GM11168 (cell line): ENCODE measurements at regions not wholly inside any gene's neighbourhood (a gene's known extent, or its start where the extent isn't known, plus 50 kb on each side); places are given as distances from the start of the nearest gene placed in this dataset.
"Not testable (repeated sequence)": the region's sequence is repeated elsewhere in the genome, so short reads cannot be mapped to it uniquely, and the experiment has no call there.

ENCODE experiments used
- in situ Hi-C: fragments of 300-500 bp; cut with MboI; formaldehyde crosslinking; loops from one replicate; pipeline ENCODE4 v1.12.0; 2022; ENCODE audit warnings: low sequenced_read_pairs; ENCODE audit not compliant: unreplicated experiment

DNA sequence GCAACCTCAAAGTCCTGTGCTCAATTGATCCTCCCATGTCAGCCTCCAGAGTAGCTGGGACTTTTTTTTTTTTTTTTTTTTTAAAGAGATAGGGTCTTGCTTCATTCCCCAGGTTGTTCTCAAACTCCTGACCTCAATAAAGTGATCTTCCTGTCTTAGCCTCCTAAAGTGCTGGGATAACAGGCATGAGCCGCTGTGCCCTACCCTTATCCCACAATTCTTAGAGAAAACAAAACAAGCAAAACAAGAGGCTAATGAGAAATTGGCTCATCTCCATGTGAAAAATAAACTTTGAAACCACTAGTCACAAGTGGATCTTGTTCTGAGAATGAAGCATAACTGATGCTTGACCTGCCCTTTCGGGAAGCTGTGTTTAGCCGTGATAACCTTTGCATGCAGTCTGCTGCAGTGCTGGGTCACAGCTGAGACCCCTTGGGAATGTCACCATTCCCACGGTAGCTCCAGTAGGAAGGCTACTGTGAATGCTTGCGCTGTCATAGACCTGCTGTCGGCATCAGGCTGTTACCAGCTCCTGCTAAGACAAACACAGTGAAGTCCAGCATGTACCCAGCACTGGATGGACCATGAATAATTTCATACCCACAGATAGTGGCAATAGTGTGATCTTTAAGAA lies 290.7 kb upstream of the KIAA1217 start:
- in situ Hi-C loops, result no loop called here

DNA sequence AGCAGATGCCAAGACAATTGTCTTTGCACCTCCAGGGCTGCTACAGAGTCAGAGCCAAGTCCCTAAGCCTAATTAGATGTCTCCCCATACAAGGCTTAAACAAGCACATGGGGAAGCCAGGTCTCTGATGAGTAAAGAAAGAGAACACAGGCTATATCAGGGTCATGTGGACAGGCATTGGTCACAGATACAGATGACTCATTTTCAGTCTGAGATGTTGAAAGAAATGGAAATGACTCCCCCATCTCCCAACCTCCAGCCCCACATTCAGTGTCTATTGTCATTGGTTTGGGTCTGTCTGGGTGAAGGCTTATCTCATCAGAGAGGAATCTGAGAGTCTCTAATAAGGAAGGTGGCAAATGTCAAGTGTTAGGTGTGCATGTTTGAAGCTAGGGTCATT lies 290.1 kb upstream of the KIAA1217 start:
- in situ Hi-C loops, result no loop called here

DNA sequence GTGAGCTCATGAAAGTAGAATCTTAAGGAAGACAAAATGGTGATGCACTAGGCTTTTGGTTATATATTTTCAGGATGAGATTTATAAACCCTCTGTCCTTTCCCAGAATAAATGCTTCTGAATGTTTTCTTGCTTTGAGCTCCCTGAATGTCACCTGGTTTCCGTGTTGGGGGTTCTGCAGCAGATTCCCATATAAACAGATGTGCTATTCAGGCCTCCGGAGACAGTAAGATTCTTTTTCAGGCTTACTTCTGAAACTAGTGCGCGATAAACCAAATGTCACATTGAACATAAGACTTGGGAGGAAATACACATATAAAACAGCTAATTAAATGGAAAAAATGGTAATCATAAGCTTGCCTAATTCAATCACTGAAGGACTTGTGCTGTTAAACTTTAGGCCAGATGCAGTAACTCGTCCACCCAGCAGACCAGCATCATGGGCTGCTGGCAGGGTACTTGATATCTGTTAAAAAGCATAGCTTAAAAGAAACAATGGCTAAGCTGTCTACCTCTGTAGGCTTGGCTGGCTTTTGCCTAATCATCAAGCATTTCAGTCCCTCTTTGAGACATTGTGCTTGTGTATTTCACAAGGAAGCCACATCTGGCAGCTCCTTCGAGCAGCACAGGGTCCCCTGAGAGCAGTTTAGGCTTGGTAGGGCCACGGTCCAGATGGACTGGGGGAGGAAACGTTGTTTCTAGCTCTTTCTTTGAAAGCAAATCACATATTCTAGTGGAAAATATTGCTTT lies 281.2 kb upstream of the KIAA1217 start:
- in situ Hi-C loops, result no loop called here

DNA sequence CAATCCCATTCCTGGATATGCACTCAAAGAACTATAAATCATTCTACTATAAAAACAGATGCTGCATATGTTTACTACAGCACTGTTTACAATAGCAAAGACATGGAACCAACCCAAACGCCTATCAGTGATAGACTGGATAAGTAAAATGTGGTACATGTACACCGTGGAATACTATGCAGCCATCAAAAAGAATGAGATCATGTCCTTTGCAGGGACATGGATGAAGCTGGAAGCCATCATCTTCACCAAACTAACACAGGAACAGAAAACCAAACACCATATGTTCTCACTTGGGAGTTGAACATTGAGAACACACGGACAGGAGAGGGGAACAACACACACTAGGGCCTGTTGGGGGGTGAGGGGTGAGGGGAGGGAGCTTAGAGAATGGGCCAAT lies 274.9 kb upstream of the KIAA1217 start:
- in situ Hi-C loops, result not testable (repeated sequence)

DNA sequence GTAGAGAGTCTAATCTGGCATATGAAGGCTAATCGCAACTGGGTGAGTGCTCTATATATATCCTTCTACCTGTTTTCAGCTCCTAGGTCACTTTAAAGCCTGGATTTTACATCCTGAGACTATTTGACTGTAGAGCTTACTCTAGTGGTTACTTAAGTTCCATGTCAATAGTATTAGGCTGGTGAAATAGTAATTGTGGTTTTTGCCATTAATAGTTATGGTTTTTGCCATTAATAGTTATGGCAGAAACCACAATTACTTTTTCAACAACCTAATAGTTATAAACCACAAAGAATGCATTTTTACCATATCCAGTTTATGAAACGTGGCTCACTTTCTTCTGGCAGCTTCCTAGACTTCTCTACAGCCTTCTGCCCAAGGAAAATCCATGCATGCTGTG lies 263.1 kb upstream of the KIAA1217 start:
- in situ Hi-C loops, result no loop called here

DNA sequence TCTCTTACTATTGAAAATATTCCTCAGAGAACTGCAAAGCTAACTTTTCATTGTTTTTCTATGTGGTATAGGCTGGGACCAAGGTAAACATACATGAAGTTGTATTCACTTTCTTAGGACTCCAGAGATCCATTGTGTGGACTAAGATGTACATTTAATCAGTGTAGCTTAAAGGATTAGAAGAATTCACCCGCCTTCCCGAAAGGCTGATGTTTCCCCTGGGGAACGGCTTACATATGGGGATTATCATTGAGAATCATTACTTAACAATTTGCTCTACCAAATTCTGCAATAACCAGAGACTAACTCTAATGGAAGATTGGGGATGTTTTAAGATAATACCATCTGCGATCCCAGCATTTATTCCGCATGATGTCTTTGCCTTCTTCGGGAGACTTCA lies 257.1 kb upstream of the KIAA1217 start:
- in situ Hi-C loops, result no loop called here

DNA sequence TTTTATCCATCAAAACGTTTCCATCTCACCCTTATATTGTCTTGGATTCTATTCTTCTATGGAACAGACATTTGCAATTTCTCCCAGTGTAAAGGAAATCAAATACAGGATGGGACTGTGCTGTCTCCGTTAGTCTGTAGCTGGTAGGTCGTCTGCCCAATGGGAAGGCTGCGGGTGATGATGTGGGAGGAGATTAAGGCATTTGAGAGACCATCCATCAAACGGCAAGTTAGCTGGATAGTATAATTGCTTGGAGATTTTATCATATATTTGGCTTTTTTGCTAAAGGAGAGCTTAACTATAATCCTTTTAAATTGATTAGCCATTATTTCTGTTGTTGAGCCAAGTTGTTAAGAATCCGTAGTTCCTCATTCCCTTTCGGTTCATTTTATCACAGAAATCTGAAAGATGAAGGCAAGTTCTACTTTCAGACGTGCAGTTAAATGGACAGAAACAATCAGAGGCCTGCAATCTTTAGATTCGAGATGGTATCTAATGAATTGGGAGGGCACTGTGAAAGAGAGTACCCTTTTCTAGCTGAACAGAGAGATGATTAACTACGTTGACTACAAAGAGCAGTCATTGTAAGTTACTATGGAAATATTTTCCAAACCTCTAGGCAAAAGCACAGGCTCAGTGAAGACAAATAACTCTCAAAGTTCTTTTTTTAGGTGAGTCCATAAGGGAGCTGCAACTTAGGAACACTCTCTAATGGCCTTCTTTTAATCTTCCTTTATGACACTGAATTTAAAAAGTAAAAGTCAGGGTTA lies 253.3 kb upstream of the KIAA1217 start:
- in situ Hi-C loops, result no loop called here

DNA sequence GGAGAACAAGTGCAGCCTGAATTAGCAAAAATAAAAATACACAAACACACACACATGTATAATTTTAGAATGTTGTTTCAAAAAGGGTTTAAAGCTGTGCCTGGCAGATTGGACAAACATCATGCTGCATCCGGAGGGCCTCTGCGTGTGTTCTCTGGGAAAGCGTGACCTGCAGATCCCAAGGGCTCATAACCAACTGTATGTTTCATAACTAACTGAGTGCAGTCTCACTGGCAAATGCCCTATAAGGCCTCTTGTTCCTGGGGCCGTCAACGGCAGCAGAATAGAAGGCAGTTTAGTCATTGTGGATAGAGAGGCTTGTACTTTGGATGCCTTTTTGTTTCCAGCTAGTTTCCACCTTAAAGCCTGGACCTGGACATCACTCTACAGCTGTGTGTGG lies 243.8 kb upstream of the KIAA1217 start:
- in situ Hi-C loops, result no loop called here

DNA sequence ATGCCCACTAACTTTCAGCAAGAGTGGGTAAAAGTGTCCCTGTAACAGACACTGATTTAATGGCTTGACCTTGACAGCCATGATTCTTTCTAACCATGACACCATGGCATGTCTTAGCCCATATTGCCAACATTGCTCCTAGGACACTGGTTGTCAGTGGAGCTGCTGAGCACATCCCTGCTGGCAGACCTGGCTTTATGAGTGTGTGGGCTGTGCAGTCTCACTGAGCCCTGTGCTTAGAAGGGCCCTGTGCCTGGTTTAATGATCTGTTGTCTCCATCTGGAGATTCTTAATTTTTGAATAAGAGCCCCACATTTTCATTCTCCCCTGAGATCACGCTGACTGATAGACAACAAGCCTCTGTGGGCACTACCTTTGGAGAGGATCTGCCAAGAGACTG lies 243.1 kb upstream of the KIAA1217 start:
- in situ Hi-C loops, result no loop called here

DNA sequence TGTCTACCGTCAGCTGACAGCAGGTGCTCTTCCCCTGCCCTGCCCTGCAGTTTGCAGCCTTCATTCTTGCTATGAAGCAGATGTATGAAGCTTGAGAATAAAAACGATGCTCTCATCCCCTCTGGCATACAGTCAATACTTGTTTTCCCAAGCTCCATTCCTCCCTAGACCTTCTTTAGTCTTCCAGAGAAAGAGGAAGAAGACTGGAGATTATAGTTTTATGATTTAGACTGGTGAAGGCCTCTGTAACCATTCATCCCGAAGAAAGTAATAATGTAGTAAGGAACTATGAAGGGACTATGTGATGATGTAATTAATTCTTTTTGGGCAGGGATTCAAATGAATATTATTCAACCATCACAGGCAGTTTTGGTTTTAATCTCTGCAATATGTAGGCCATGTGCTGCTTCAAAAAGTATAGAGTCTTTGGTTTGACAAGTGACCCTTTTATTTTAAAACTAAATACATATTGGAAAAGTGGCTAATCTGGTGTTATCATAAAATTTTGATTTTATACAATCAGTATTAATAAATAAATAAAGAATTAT lies 242.4 kb upstream of the KIAA1217 start:
- in situ Hi-C loops, result no loop called here

DNA sequence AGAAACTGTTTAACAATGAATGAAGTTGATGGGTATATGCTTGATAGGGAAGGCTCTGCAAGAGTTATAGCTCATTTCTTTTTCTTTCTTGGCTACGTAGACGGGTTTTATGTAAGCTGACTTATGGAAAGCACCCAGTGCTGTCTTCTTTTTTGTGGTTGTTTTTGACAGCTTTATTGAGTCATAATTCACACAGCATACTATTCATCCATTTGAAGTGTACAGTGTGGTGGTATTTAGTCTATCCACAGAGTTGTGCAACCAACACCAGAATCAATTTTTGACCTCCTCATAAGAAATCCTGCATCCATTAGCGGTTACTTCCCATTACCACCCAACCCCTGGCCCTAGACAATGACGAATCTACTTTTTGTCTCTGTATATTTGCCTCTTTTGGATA lies 240.6 kb upstream of the KIAA1217 start:
- in situ Hi-C loops, result no loop called here

DNA sequence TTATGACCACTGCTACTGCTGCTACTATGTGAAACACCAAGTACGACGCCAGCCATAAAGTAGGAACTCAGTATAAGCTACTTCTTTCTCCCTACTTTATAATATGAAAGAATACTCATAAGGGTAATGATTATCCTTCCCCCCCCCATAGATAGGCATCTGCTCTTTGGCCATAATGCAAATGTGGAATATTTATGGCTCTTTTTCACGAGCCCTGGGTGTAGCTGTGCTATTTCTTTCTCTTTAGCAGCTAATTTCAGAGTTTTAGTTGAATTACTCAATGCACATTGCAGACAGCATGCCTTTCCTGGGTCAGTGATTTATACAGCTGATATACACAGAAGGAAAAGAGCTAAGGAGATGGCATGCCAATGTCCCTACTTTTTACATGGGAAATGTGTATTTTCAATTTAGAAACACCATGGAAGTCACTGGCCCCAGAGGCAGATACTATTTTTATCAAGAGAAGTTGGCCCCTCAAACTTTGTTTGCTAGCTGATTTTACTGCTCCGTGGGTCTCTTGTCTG lies 234.1 kb upstream of the KIAA1217 start:
- in situ Hi-C loops, result no loop called here

DNA sequence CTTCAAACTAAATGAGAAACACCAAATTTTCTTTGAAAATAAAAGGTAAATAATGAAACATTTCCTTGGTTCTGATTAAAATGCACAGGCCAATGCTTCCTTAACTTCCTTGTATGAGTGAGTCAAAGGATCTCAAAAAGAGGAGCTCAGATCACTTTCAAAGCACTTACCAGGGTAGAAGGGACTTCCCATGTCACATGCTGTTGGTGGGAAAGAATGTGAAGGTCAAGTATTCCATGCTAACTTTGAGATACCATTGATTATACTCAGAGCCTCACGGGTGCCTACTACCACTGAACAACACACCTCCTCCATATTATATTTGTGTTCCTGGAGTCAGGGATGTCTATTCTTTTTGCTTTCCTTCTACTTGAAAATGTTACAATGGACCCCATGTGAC lies 233.5 kb upstream of the KIAA1217 start:
- in situ Hi-C loops, result no loop called here

DNA sequence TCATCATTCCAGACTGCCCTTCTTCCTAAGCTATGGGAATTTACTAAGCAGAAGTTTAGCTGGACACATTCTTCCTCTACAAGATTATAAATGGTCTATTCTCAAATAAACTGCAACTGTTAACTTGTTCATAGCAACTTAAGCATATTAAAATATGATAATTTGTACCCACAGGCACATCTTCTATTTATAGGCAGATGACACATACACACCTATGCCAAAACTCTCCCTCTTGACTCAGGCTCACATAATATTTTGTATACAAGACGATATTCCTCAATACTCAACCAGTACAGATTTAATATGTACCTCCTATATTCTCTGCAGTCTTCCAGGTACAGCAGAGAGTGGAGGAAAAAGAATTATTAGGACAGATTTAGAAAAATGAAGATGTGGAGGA lies 232.7 kb upstream of the KIAA1217 start:
- in situ Hi-C loops, result no loop called here

DNA sequence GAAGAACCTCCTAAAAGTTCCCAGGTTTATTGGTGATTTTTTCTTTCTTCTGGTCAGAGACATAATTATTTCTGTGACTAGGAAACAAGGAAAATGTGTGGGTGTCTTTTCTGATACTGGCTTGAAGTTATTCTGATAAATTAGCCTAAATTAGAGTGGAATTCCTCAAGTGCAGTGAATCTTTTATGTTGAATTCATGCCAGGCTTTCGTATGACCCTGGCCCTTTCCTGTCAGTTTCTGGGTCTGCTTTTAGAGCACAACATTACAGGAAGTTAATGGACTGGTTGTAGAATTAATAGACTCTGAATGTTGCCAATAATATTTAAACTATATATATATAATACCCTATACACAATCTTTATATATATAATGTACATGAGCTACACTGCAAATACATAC lies 230.6 kb upstream of the KIAA1217 start:
- in situ Hi-C loops, result no loop called here

DNA sequence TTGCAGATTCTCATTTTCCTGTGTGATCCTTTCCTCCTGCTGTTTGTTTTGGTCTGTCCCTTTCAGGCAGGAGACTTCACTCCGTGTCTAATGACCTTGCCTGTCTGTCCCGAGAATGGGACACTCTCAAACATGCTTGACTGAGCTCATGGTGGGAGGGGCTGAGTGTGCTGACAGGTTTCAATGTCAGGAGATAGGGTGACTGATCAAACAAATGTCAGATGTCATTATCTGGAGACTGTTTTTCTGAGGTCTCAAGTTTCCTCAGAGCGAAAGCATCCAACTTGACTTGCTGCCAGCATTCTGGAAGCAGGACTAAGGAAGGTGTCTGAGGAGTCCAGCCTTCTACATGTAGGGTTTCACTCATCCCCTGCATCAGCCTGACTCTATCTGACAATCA lies 228.8 kb upstream of the KIAA1217 start:
- in situ Hi-C loops, result no loop called here

DNA sequence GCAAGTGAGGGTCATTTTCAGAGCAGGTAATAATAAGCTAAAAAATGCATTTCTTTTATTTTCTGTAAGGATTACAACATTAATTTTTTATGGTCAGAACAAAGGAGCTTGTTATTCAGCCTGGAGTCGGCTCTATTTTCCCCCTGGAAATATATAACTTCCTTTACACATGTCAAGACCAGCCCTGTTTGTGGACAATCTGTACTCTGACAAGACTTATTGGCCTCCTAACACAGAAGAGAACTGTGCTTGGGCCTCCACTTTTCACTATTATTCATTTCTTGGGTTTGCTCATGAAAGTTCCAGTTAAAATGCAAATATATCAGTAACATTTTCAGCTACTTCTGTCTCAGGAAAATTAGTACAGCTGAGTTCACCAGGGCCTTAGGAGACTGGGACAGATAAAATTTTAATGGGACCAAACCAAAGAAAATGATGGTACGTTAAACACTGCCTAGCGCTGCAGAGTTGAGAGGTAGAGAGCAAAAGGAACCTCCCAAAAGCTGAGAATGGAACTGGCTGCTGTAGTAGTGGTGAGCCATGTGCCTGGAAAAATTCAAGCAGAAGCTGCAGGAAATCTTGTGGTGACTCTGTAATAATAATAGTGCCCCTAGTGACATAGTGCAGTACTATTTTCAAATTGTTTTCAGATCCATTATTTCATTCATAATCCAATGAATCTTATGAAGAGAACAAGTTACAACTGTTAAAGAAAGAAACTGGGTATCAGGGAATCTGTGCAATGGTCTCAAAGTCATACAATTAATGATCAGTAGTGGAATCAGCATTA lies 227.2 kb upstream of the KIAA1217 start:
- in situ Hi-C loops, result no loop called here

DNA sequence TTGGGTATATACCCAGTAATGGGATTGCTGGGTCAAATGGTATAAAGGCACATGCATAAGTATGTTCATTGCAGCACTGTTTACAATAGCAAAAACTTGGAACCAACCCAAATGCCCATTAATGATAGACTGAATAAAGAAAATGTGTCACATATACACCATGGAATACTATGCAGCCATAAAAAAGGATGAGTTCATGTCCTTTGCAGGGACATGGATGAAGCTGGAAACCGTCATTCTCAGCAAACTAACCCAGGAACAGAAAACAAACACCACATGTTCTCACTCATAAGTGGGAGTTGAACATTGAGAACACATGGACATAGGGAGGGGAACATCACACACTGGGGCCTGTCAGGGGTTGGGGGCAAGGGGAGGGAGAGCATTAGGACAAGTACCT lies 224.5 kb upstream of the KIAA1217 start:
- in situ Hi-C loops, result not testable (repeated sequence)

DNA sequence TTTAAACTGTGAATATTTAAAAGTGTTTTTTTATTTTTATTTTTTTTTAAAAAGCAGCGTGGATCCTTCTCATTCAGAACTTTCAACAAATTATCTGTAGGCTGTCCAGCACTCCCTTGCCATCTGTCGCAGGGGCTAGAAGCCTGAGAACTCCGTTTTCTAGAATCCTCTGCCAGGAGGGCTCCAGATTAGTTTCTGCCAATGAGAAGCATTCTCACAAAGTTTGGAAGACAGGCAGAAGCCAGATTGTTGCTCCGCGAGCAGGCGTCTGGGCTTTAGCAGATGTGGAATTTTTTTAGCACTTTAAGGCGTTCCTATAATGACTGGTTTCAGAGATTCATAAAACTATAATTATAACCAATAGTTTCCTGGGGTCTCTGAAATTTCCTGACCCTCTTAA lies 220.9 kb upstream of the KIAA1217 start:
- in situ Hi-C loops, result no loop called here

DNA sequence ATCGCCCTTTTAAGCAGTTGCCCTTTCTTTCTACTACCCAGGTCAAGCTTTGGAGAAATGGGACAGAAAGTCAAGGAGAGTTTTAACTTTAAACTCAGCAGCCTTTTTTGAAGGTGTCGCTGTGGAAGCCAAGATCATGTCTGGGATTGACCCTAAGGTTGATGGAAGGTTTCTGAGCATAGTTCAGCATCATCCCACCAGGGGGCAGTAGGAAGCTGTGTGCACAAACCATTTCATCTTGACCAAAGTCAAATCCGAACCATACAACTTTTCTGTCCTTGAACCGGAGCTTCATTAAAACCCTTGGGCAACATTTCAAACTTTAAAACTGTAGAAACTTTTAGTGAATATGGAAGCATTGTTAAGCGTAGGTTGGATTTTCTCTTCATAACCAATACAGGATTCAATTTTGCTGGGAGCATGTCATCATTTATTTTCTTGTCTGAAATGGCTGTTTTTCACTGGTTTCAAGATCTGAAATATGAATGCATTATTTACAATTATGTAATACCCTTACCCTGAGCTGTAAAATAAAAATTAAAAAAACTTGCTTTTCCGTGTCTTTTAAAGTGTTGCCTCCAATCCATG lies 214.4 kb upstream of the KIAA1217 start:
- in situ Hi-C loops, result no loop called here
